ENCODE measurements at regions not wholly inside any gene's neighbourhood (a gene's known extent, or its start where the extent isn't known, plus 50 kb on each side); places are given as distances from the start of the nearest gene placed in this dataset.
A peak's percentile ranks its signal among the peaks of the same experiment; 100 is the strongest.

DNA sequence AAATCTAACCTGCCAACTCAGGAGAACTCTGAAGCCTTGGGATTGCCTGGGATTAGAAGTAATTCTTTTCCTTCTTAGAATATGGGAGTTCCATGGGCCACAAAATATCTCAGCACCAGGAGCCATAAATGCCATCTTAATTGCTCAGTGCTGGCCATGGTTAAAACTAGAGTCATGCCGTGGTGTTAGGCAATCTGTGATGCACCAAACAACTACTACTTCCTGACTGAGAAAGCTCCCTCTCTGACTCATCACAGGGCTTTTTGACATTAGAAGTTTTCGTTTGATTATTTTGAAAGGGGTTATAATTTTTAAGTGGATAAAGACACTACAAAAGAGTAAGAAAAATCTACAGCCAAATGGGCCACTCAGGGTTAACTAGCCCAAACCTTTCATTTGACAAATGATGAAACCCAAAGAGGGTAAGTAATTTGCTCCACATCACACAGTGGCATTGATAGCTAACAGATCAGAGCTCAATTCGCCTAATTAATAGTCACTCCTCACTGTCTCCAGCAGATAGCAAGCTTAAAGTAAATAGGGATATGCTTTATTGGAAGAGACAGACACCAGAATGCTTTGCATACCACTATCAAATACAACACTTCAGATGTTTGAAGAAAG is 377.3 kb downstream of the EMP1 start:
- peak; percentile 40 for DNase-seq (ENCODE audit: low spot score)
- H3K9me3 ChIP-seq (ENCODE audit: low read depth): no peaks in the 10 kb centered on the region
- TF ChIP-seq, protein P1, sequence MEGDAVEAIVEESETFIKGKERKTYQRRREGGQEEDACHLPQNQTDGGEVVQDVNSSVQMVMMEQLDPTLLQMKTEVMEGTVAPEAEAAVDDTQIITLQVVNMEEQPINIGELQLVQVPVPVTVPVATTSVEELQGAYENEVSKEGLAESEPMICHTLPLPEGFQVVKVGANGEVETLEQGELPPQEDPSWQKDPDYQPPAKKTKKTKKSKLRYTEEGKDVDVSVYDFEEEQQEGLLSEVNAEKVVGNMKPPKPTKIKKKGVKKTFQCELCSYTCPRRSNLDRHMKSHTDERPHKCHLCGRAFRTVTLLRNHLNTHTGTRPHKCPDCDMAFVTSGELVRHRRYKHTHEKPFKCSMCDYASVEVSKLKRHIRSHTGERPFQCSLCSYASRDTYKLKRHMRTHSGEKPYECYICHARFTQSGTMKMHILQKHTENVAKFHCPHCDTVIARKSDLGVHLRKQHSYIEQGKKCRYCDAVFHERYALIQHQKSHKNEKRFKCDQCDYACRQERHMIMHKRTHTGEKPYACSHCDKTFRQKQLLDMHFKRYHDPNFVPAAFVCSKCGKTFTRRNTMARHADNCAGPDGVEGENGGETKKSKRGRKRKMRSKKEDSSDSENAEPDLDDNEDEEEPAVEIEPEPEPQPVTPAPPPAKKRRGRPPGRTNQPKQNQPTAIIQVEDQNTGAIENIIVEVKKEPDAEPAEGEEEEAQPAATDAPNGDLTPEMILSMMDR (IDR thresholded peaks at IDR 0.05; ENCODE audit: poor library complexity): no peak
- TF ChIP-seq EZH2phosphoT487 (IDR thresholded peaks at IDR 0.05; ENCODE audit: low read depth, severe bottlenecking, unreplicated experiment) (no peak), EZH2 (IDR thresholded peaks at IDR 0.05; ENCODE audit: borderline replicate concordance) (no peak)
- no peak overlapping the region for H3K27ac ChIP-seq
- 39% methylated on average over 3 of the region's 3 CpGs for WGBS (ENCODE audit: low lambda C conversion rate, missing lambda C conversion rate)
- no peaks in the 10 kb centered on the region for H3K9me2 ChIP-seq (replicated peaks; ENCODE audit: insufficient read depth)
- H3K4me3 ChIP-seq: no peak overlapping the region
- H2AFZ ChIP-seq: no peak overlapping the region
- no peaks in the 10 kb centered on the region for H3K36me3 ChIP-seq (replicated peaks; ENCODE audit: insufficient read depth, low read depth)
- no peaks in the 10 kb centered on the region for H4K20me1 ChIP-seq (ENCODE audit: insufficient read depth, poor library complexity, severe bottlenecking)
- no peaks in the 10 kb centered on the region for H3K79me2 ChIP-seq
- H3K4me1 ChIP-seq (ENCODE audit: insufficient read depth): no peaks in the 10 kb centered on the region
- no peak overlapping the region for H3K4me2 ChIP-seq
- H3K27me3 ChIP-seq: no peaks in the 10 kb centered on the region

GRCh38 chr12:13571035-13571434 is 374.5 kb downstream of the EMP1 start:
- Histone ChIP-seq H3K4me2 (no peak overlapping the region), H3K36me3 (replicated peaks; ENCODE audit: insufficient read depth, low read depth) (no peaks in the 10 kb centered on the region), H4K20me1 (ENCODE audit: insufficient read depth, poor library complexity, severe bottlenecking) (no peaks in the 10 kb centered on the region), H2AFZ (no peak overlapping the region), H3K4me1 (ENCODE audit: insufficient read depth) (no peaks in the 10 kb centered on the region), H3K9me2 (replicated peaks; ENCODE audit: insufficient read depth) (no peaks in the 10 kb centered on the region), H3K79me2 (no peaks in the 10 kb centered on the region), H3K27me3 (no peaks in the 10 kb centered on the region), H3K4me3 (no peak overlapping the region), H3K27ac (no peak overlapping the region), H3K9me3 (ENCODE audit: low read depth) (no peaks in the 10 kb centered on the region)
- TF ChIP-seq, protein P1 (IDR thresholded peaks at IDR 0.05; ENCODE audit: poor library complexity): no peak
- TF ChIP-seq EZH2phosphoT487 (IDR thresholded peaks at IDR 0.05; ENCODE audit: low read depth, severe bottlenecking, unreplicated experiment): no peak
- no peak for DNase-seq (ENCODE audit: low spot score)
- 94% methylated on average over 2 of the region's 2 CpGs for WGBS (ENCODE audit: low lambda C conversion rate, missing lambda C conversion rate)

DNA sequence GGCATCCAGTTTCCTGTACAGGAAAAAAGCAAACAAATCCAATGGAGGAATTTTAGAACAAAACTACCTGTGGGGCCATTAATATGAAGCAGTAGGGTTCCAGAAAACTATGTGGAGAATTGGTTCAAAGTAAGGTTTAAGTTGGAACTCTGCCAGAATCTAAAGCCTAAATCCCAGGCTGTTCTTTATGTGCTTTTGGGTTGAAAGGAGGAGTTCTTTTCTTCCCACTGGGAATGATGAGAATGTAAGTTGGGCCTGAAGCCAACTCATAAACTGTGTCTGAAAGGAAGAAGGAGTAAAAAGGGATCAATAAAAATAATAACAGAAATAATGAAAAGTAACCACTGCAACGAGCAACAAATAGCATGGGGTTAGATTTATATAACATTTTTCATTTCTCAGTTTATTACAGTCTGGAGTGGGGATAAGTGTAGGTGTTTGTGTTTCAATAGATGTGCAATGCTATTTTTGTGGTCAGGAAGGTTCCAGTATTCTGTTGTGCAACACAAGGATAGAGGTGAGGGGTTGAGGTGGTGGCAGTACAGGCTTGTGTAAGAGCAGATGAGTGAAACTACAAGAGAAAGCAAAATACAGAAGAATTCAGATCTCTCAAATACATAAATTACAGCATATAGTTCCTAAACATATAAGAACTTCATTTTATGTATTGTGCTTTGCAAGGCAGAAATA is 373.6 kb downstream of the EMP1 start:
- WGBS (ENCODE audit: low lambda C conversion rate, missing lambda C conversion rate): 48% methylated on average over 1 of the region's 1 CpG

More for the DNA sequence above, 373.6 kb downstream of the EMP1 start:
- Histone ChIP-seq H3K27ac (no peak overlapping the region), H3K9me2 (replicated peaks; ENCODE audit: insufficient read depth) (no peaks in the 10 kb centered on the region), H2AFZ (no peak overlapping the region), H3K36me3 (replicated peaks; ENCODE audit: insufficient read depth, low read depth) (no peaks in the 10 kb centered on the region), H3K27me3 (no peaks in the 10 kb centered on the region), H3K4me1 (ENCODE audit: insufficient read depth) (no peaks in the 10 kb centered on the region), H3K79me2 (no peaks in the 10 kb centered on the region), H3K4me2 (no peak overlapping the region), H3K9me3 (ENCODE audit: low read depth) (no peaks in the 10 kb centered on the region), H4K20me1 (ENCODE audit: insufficient read depth, poor library complexity, severe bottlenecking) (no peaks in the 10 kb centered on the region), H3K4me3 (no peak overlapping the region)
- TF ChIP-seq EZH2 (IDR thresholded peaks at IDR 0.05; ENCODE audit: borderline replicate concordance) (no peak), EZH2phosphoT487 (IDR thresholded peaks at IDR 0.05; ENCODE audit: low read depth, severe bottlenecking, unreplicated experiment) (no peak)
- TF ChIP-seq, protein P1 (IDR thresholded peaks at IDR 0.05; ENCODE audit: poor library complexity): no peak
- DNase-seq (ENCODE audit: low spot score): no peak
